ENCODE measurements at regions not wholly inside any gene's neighbourhood (a gene's known extent, or its start where the extent isn't known, plus 50 kb on each side); places are given as distances from the start of the nearest gene placed in this dataset. TPM values are rescaled to one million over a fixed set of nuclear protein-coding genes. Genes with fewer than 3 reads are reported as not detected.

Small RNAs in the stretch of these regions (small RNA-seq; reads per million reads assigned to genes)
- not detected for gene RF00614

All from OCI-LY7 (cell line).